ENCODE measurements at regions not wholly inside any gene's neighbourhood (a gene's known extent, or its start where the extent isn't known, plus 50 kb on each side); places are given as distances from the start of the nearest gene placed in this dataset.

- no peak for DNase-seq (ENCODE audit: low spot score)
Measured at GRCh38 chr4:18292411-18292810, 270.9 kb upstream of the LCORL start.

- no peak for DNase-seq (ENCODE audit: low spot score)
Measured at GRCh38 chr4:18291981-18292380, 270.4 kb upstream of the LCORL start.

GRCh38 chr4:18291256-18291655 is 269.7 kb upstream of the LCORL start:
- DNase-seq (ENCODE audit: low spot score): no peak

- no peak for DNase-seq (ENCODE audit: low spot score)
Measured at GRCh38 chr4:18285357-18285756, 263.8 kb upstream of the LCORL start.

GRCh38 chr4:18278244-18278643 is 256.7 kb upstream of the LCORL start:
- no peak for DNase-seq (ENCODE audit: low spot score)

GRCh38 chr4:18262832-18263231 is 241.3 kb upstream of the LCORL start:
- DNase-seq (ENCODE audit: low spot score): no peak

- DNase-seq (ENCODE audit: low spot score): no peak
Measured at GRCh38 chr4:18252052-18252451, 230.5 kb upstream of the LCORL start.

GRCh38 chr4:18250564-18250963 is 229.0 kb upstream of the LCORL start:
- DNase-seq (ENCODE audit: low spot score): no peak

GRCh38 chr4:18248611-18249010 is 227.1 kb upstream of the LCORL start:
- DNase-seq (ENCODE audit: low spot score): no peak

GRCh38 chr4:18247189-18247588 is 225.6 kb upstream of the LCORL start:
- no peak for DNase-seq (ENCODE audit: low spot score)

GRCh38 chr4:18242919-18243693 is 221.6 kb upstream of the LCORL start:
- DNase-seq (ENCODE audit: low spot score): no peak

- no peak for DNase-seq (ENCODE audit: low spot score)
Measured at GRCh38 chr4:18241727-18242126, 220.2 kb upstream of the LCORL start.

- no peak for DNase-seq (ENCODE audit: low spot score)
Measured at GRCh38 chr4:18234108-18234507, 212.6 kb upstream of the LCORL start.

- no peak for DNase-seq (ENCODE audit: low spot score)
Measured at GRCh38 chr4:18231726-18232125, 210.2 kb upstream of the LCORL start.

GRCh38 chr4:18227880-18228279 is 206.3 kb upstream of the LCORL start:
- no peak for DNase-seq (ENCODE audit: low spot score)

GRCh38 chr4:18214411-18215055 is 193.0 kb upstream of the LCORL start:
- DNase-seq (ENCODE audit: low spot score): no peak

- no peak for DNase-seq (ENCODE audit: low spot score)
Measured at GRCh38 chr4:18213576-18214198, 192.1 kb upstream of the LCORL start.

- no peak for DNase-seq (ENCODE audit: low spot score)
Measured at GRCh38 chr4:18209448-18209847, 187.9 kb upstream of the LCORL start.

GRCh38 chr4:18203966-18204365 is 182.4 kb upstream of the LCORL start:
- no peak for DNase-seq (ENCODE audit: low spot score)

GRCh38 chr4:18202486-18202885 is 180.9 kb upstream of the LCORL start:
- DNase-seq (ENCODE audit: low spot score): no peak

GRCh38 chr4:18201885-18202284 is 180.3 kb upstream of the LCORL start:
- DNase-seq (ENCODE audit: low spot score): no peak

- no peak for DNase-seq (ENCODE audit: low spot score)
Measured at GRCh38 chr4:18198653-18199052, 177.1 kb upstream of the LCORL start.

- DNase-seq (ENCODE audit: low spot score): no peak
Measured at GRCh38 chr4:18197467-18197866, 175.9 kb upstream of the LCORL start.

Measured in HT-29 (cell line).